ENCODE measurements at regions not wholly inside any gene's neighbourhood (a gene's known extent, or its start where the extent isn't known, plus 50 kb on each side); places are given as distances from the start of the nearest gene placed in this dataset.

DNA sequence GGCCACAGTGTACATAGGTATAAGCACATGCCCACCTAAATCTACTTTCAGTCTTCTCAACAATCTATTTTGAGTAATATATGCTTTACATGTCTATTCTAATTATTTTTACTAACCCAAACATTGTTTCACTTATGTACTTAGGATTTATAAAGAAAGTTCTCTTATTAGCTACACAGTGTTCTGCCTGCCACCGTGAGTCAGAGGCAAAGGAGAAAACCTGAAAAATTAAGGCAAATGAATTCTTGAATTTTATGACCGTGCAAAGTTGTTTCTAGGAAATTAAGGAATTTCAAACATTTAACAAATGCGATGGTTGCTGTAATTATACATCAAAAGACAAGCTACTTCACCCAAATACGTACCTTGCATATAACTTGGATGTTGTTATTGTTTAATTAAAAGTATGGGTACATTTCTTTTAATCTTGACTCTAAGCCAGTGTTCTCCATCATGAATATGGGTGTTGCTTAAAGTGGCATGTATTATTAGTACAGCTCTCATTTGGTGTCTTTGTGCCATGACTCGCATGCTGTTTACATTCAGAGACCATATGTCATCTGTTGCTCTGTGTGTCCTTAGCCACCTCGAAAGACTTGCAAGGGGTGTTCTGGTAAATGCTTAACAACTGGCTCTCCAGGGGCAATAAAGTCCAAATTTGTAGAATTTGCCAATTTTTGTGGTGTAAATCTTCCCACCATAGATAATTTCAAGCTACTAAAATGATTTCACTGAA, 154.3 kb upstream of the FN1 start:
- Histone ChIP-seq H3K9me3 (ENCODE audit: low read depth) (no peaks in the 10 kb centered on the region), H3K9me2 (ENCODE audit: insufficient read depth) (no peaks in the 10 kb centered on the region), H3K36me3 (ENCODE audit: low read depth) (no peaks in the 10 kb centered on the region), H3K4me2 (ENCODE audit: unreplicated experiment) (no peak overlapping the region), H3K9ac (no peak overlapping the region), H4K20me1 (ENCODE audit: insufficient read depth) (no peaks in the 10 kb centered on the region), H2AFZ (peak overlapping the region; percentile 19; the same call in 1 of the 2 replicates), H3K4me3 (no peak overlapping the region), H3K4me1 (ENCODE audit: insufficient read depth) (peaks cover 22% of the 10 kb centered on the region), H3K79me2 (ENCODE audit: insufficient read depth) (no peaks in the 10 kb centered on the region), H3F3A (ENCODE audit: insufficient read depth) (peaks cover 14% of the 10 kb centered on the region), H3K27me3 (replicated peaks; ENCODE audit: insufficient read depth) (no peaks in the 10 kb centered on the region), H3K27ac (no peak overlapping the region; the same call in 1 of the 2 replicates)
- DNase-seq: peak; percentile 63
- no peak for TF ChIP-seq EZH2phosphoT487 (IDR thresholded peaks at IDR 0.05; ENCODE audit: insufficient read depth, low read depth)
- TF ChIP-seq EZH2 (IDR thresholded peaks at IDR 0.05; ENCODE audit: insufficient read depth, poor library complexity, severe bottlenecking): no peak
- 79 to 83% methylated on average over 6 of the region's 6 CpGs for WGBS, 2 experiments (ENCODE audit: low coverage in 1 of 2, low lambda C conversion rate in 2 of 2, missing lambda C conversion rate in 2 of 2)
- in situ Hi-C loops (cut with MboI): no loop called here

DNA sequence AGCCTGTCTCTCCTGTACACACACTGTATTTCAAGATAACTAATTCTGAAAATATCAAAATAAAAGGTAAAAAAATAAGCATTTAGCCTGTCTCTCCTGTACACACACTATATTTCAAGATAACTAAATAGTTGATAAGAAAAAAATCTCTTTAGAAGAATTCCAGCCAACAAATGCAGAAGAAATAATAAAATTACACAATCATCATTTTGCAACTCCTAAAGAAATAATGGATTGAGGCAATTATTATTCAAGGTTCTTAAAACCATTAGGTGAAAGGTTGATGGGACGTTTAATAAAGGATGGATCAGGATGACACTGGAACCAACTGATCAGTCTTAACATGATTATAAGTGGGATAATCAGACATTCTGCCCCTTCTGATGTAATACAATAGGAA, 148.0 kb upstream of the FN1 start:
- no peak for TF ChIP-seq EZH2 (IDR thresholded peaks at IDR 0.05; ENCODE audit: insufficient read depth, poor library complexity, severe bottlenecking)
- TF ChIP-seq EZH2phosphoT487 (IDR thresholded peaks at IDR 0.05; ENCODE audit: insufficient read depth, low read depth): no peak
- 94 to 97% methylated on average over 1 of the region's 1 CpG for WGBS, 2 experiments (ENCODE audit: low coverage in 1 of 2, low lambda C conversion rate in 2 of 2, missing lambda C conversion rate in 2 of 2)

GRCh38 chr2:215579809-215580208, 143.9 kb upstream of the FN1 start:
- H3K27me3 ChIP-seq (replicated peaks; ENCODE audit: insufficient read depth): no peaks in the 10 kb centered on the region

More for the DNA sequence above, 148.0 kb upstream of the FN1 start:
- Histone ChIP-seq H3K36me3 (ENCODE audit: low read depth) (no peaks in the 10 kb centered on the region), H3F3A (ENCODE audit: insufficient read depth) (peaks cover 23% of the 10 kb centered on the region), H3K9me2 (ENCODE audit: insufficient read depth) (no peaks in the 10 kb centered on the region), H3K27ac (no peak overlapping the region), H3K4me2 (ENCODE audit: unreplicated experiment) (no peak overlapping the region), H3K9me3 (ENCODE audit: low read depth) (no peaks in the 10 kb centered on the region), H3K9ac (no peak overlapping the region), H3K4me1 (ENCODE audit: insufficient read depth) (peaks cover 20% of the 10 kb centered on the region), H3K4me3 (no peak overlapping the region), H4K20me1 (ENCODE audit: insufficient read depth) (no peaks in the 10 kb centered on the region), H2AFZ (0 out of 2 replicates have a peak overlapping the region, but pooled peaks have one; percentile 38), H3K27me3 (replicated peaks; ENCODE audit: insufficient read depth) (no peaks in the 10 kb centered on the region), H3K79me2 (ENCODE audit: insufficient read depth) (no peaks in the 10 kb centered on the region)
- no peak for DNase-seq
- in situ Hi-C loops (cut with MboI): no loop called here

DNA sequence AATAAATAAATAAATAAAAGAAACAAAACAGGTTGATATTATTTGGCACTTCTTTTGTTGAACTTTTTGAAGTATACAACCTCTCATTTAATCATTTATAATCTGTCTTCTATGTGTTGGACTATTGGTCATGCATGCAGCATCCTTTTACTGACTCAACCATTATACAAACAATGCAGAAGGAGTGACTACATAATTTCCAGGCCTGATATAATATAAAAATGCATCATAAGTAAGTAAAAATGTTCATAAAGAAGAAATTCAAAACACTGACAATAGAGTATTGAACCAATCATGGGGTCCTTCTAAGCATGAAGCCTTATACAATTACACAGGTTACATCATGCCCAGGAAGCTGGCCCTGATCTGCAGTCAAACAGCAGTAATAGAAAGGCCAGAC, 141.5 kb upstream of the FN1 start:
- Histone ChIP-seq H3K9ac (no peak overlapping the region), H3K9me2 (ENCODE audit: insufficient read depth) (no peaks in the 10 kb centered on the region), H2AFZ (no peak overlapping the region), H3K79me2 (ENCODE audit: insufficient read depth) (no peaks in the 10 kb centered on the region), H3K27ac (peak overlapping the region; percentile 44), H3K4me1 (ENCODE audit: insufficient read depth) (peaks cover 34% of the 10 kb centered on the region), H3K4me3 (no peak overlapping the region), H4K20me1 (ENCODE audit: insufficient read depth) (no peaks in the 10 kb centered on the region), H3K9me3 (ENCODE audit: low read depth) (no peaks in the 10 kb centered on the region), H3K36me3 (ENCODE audit: low read depth) (no peaks in the 10 kb centered on the region), H3K4me2 (ENCODE audit: unreplicated experiment) (peak overlapping the region; percentile 10), H3K27me3 (replicated peaks; ENCODE audit: insufficient read depth) (no peaks in the 10 kb centered on the region), H3F3A (ENCODE audit: insufficient read depth) (peaks cover 38% of the 10 kb centered on the region)
- in situ Hi-C loops (cut with MboI): no loop called here
- DNase-seq: peak; percentile 68
- TF ChIP-seq EZH2 (IDR thresholded peaks at IDR 0.05; ENCODE audit: insufficient read depth, poor library complexity, severe bottlenecking) (no peak), EZH2phosphoT487 (IDR thresholded peaks at IDR 0.05; ENCODE audit: insufficient read depth, low read depth) (no peak)

More at GRCh38 chr2:215579809-215580208, 143.9 kb upstream of the FN1 start:
- DNase-seq: peak; percentile 89
- Histone ChIP-seq H3K9me2 (ENCODE audit: insufficient read depth) (no peaks in the 10 kb centered on the region), H2AFZ (no peak overlapping the region), H3K4me1 (ENCODE audit: insufficient read depth) (peaks cover 32% of the 10 kb centered on the region), H3K79me2 (ENCODE audit: insufficient read depth) (no peaks in the 10 kb centered on the region), H3K36me3 (ENCODE audit: low read depth) (no peaks in the 10 kb centered on the region), H3K9ac (peak overlapping the region; percentile 37), H3K4me2 (ENCODE audit: unreplicated experiment) (peak overlapping the region; percentile 46), H3K9me3 (ENCODE audit: low read depth) (no peaks in the 10 kb centered on the region), H3F3A (ENCODE audit: insufficient read depth) (peaks cover 38% of the 10 kb centered on the region), H3K27ac (peak overlapping the region; percentile 75), H4K20me1 (ENCODE audit: insufficient read depth) (no peaks in the 10 kb centered on the region), H3K4me3 (0 out of 2 replicates have a peak overlapping the region, but pooled peaks have one; percentile 20)
- WGBS, 2 experiments (ENCODE audit: low coverage in 1 of 2, low lambda C conversion rate in 2 of 2, missing lambda C conversion rate in 2 of 2): 0% methylated on average over 3 of the region's 3 CpGs
- in situ Hi-C loops (cut with MboI): no loop called here
- no peak for TF ChIP-seq EZH2phosphoT487 (IDR thresholded peaks at IDR 0.05; ENCODE audit: insufficient read depth, low read depth)
